IPS DF 4.7 (cell line): ENCODE measurements at regions not wholly inside any gene's neighbourhood (a gene's known extent, or its start where the extent isn't known, plus 50 kb on each side); places are given as distances from the start of the nearest gene placed in this dataset.
"Not testable (repeated sequence)": the region's sequence is repeated elsewhere in the genome, so short reads cannot be mapped to it uniquely, and the experiment has no call there.

Experiments
- DNase-seq: peaks from one replicate; pipeline ENCODE4 v3.0.0-alpha.2; 2013; ENCODE audit warnings: low spot score; ENCODE audit errors: extremely low read depth

GRCh38 chr2:39998617-39999016 is 219.6 kb upstream of the THUMPD2 start:
- DNase-seq, result no peak

DNA sequence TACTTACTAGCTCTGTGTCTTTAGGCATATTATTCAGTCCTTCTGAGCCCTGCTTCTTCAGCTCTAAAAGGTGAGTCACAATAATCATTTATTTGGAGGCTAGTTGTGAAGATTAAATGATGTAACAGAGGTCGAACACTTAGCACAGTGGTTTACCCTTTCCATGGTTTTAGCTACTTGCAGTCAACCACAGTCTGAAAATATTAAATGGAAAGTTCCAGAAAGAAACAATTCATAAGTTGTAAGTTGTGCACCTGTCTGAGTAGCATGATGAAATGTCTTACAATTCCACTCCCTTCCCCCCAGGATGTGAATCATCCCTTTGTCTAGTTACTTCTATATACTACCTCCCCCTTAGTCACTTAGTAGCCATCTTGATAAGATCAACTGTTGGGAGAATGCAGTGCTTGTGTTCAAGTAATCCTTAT is 217.6 kb upstream of the THUMPD2 start:
- DNase-seq, result no peak

- no peak for DNase-seq
These were observed 216.1 kb upstream of the THUMPD2 start for GRCh38 chr2:39995005-39995737.

- no peak for DNase-seq
These were observed 215.1 kb upstream of the THUMPD2 start for GRCh38 chr2:39994151-39994550.

- DNase-seq, result no peak
These were observed 212.2 kb upstream of the THUMPD2 start for GRCh38 chr2:39991298-39991697.

DNA sequence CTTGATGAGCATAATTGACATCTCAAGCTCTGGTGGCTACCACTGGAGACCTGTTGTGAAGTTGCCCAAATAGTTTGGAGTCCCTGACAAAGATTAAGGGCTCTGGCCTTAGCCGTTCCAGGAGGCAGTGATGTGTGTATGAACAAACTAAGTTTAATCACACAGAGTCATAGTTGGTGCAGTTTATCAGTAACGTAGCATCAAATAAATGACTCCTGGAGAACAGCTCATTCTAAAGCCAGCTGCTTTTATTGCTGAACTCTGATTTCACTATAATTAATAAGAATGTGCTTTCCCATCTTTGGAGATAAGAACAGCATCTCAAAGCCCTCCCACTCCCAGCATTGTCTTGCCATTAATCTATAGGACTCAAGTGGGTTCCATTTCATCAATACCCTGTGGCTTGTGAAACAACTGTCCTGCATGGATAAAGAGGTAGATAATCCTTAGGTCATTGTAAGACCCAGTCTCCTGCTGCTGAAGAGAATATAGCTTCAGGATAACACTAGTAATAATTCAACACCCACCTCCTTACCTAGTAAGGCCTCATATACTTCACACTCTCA is 211.4 kb upstream of the THUMPD2 start:
- no peak for DNase-seq

GRCh38 chr2:39989888-39990287 is 210.8 kb upstream of the THUMPD2 start:
- DNase-seq, result no peak

DNA sequence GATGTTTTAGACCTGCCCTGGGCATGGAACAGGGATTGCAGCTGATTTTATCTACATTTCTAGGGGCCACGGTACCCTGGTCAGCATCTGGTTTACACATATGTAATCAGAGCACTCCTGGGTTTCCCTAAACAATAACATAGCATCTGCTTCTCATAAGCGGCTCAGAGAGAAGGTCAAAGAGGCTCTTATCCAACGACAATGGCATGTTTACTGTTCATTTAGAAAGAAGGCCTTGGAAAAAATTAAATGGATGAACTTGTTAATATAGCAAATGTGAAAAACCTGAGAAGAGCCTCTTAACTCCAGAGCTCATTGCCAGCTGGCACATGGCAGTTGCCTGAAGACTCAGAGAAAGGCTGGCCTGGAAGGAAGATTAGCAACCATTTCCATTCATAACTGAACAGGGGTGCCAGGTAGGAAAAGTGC is 202.8 kb upstream of the THUMPD2 start:
- DNase-seq, result no peak

GRCh38 chr2:39975476-39976020 is 196.5 kb upstream of the THUMPD2 start:
- no peak for DNase-seq

DNA sequence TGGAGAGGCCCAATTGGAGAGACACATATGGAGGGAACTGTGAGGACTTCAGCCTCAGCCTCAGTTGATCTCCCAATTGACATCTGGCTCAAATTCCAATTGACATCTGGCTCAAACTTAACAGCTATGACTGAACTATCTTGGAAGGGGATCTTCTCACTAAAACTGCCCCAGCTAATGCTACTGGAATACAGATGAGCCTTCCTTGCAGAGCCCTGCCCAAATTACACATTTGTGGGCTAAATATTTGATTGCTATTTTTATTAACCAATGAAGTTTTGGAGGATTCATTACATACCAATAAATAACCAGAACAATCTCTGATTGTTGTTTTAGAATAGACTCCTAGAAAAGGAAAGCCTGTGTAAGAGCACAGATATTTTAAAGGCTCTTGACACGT is 189.0 kb upstream of the THUMPD2 start:
- DNase-seq, result no peak

DNA sequence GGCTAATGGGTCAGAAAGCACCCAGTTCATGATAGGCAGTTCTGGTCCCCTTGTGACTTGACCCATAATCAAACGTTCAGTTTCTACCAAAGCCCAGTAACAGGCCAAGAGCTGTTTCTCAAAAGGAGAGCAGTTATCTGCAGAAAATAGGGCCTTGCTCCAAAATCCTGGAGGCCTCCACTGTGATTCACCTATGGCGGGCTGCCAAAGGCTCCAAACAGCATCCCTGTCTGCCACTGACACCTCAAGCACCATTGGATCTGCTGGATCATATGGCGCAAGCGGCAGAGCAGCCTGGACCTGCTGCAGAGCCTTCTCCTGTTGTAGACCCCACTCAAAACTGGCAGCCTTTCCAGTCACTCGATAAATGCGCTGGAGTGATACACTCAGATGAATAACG is 181.6 kb upstream of the THUMPD2 start:
- not testable (repeated sequence) for DNase-seq

DNA sequence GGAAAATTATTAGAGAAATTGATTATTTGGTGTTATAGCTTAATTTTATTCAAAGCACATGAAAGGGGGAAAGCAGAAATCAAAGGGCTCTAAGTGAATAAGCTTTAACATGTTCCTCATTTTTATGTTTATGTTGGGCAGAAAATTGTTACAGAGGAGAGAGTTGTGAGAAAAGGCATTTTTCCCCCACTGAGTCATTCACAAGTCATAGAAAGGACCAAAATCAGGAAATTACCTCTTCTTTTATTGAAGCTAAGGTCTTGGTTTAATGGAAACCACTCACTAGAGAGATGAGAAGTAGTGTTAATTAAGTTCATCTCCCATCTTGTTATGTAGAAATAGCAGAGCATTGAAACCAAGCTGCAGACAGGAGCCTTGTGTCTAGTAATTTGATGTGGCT is 175.3 kb upstream of the THUMPD2 start:
- DNase-seq, result no peak

GRCh38 chr2:39949131-39949530 is 170.1 kb upstream of the THUMPD2 start:
- DNase-seq, result no peak

DNA sequence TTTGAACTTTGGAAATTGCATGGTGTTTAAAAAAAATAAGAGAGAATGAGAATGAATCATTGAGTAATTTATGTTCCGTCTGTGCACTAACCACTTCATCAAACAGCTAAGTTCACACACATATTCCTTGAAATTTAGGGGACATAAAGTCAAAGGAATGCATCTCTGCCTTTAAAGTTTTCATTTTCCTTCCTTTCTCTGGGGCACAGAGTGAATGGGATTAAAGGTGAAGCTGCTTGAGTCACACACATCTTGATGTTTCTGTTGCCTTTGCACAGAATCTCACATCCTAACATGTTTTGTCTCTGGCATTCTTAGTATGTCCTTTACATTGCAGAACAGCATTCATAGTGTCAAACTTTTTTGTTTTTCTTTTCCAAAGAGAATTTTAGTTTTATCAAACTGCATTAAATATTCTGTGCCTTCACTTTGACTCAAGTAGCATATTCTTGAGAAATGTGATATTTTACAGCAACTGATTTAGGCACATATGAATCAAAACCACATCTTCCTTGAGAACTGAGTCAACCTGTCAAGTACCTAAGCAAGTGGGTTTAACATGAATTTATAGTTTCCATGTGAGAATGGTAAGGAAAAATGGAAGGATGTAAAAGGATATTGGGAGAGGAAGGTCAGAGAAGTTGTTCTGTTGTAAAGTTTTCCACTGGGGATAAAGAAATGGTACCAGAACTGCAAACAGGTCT is 169.1 kb upstream of the THUMPD2 start:
- no peak for DNase-seq

- no peak for DNase-seq
These were observed 168.4 kb upstream of the THUMPD2 start for GRCh38 chr2:39947294-39948015.

DNA sequence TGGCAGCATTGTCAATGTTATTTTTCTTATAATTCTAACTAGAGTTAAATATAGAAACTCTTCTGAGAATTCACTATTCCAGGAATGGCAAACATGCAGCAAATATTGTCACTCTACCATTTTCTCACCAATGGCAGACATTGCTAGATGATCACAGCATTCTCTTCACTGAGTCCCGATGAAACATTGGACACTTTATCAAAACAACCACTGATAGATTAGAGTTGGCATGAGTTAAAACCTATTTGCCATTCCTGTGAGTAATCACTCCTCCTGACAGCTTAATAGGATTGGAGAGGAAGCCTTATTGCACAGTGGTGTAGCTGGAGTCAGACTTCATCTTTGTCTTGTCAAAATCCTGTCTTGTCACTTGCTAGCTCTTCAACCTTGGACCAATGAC is 163.9 kb upstream of the THUMPD2 start:
- no peak for DNase-seq

DNA sequence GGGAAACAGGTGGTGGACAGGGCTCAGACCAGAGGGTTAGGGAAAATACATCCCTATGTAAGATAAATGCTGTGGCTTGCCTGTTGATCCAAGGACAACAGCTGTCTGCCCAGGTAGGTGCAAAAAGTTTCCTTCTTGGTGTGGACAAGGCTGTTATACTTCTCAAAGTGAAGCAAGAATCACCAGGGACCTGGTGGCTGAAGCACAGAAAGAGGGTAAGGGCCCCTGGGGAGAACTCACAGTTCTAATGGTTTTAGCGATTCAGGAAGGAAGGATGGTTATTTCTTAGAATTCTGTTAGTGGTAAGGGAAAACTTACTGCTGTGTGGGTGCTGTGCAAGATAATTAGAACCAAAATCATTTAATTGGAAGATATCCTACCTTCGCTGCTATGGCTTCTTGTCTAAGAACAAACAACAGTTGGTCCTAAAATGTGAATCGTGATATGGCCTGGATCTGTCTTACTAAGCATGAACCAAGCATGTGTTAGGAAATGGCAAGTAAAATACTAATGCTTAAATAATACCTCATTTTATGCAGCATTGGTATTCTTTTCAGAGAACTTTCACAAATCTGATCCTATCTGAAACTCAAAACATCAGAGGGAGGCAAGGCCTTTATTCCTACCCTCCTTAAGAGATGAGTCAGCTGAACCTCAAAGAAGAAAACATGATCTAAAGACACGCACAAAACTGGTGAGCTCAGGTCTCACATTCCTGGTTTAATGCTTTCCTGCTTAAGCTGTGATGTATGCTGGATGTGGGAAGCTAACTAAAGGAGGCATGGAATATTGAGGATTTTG is 159.2 kb upstream of the THUMPD2 start:
- DNase-seq, result no peak

- no peak for DNase-seq
These were observed 158.6 kb upstream of the THUMPD2 start for GRCh38 chr2:39937621-39938020.

- DNase-seq, result no peak
These were observed 155.8 kb upstream of the THUMPD2 start for GRCh38 chr2:39934851-39935250.

- no peak for DNase-seq
These were observed 154.1 kb upstream of the THUMPD2 start for GRCh38 chr2:39933196-39933595.

GRCh38 chr2:39932198-39932597 is 153.1 kb upstream of the THUMPD2 start:
- no peak for DNase-seq
